UCSD-AML1 (cell line): ENCODE measurements at regions not wholly inside any gene's neighbourhood (a gene's known extent, or its start where the extent isn't known, plus 50 kb on each side); places are given as distances from the start of the nearest gene placed in this dataset.
"Not testable (repeated sequence)": the region's sequence is repeated elsewhere in the genome, so short reads cannot be mapped to it uniquely, and the experiment has no call there.

Experiments used
- DNase-seq: peaks from one replicate; lab custom pipeline; 2025; ENCODE audit not compliant: unreplicated experiment; lab: John Stamatoyannopoulos, UW

DNA sequence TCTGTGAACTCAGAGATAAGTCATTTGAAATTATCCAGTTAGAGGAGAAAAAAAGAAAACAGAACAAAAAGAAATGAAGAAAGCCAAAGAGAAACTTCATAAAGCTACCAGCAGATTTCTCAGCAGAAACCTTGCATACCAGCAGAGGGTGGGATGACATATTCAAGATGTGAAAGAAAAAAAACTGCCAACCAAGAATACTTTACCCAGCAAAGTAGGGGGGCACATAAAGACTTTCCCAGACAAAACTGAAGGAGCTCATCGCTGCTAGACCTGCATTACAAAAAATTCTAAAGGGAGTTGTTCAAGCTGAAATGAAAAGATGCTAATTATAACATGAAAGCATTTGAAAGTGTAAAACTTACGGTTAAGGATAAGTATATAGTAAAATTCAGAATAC lies 246.3 kb downstream of the FNDC1 start:
- no peak for DNase-seq

DNA sequence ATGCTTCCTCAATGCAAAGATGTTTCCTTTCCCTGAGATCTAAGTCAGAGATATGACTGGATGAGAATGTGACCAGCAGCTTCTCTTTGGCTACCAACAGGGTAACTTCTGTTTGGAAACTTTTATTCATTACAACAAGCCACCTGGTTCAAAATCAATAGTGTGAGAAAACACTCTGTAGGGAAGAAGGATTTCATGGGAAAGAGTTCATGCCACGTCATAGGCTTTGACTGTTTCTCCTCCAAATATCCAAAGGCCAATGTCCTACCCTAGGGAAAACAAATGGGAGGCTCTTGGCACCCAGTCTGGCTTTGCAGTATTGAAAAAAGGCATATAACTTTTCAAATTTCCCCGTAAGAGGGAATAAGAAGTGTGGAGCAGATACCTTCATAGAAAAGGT lies 245.5 kb downstream of the FNDC1 start:
- DNase-seq: no peak

DNA sequence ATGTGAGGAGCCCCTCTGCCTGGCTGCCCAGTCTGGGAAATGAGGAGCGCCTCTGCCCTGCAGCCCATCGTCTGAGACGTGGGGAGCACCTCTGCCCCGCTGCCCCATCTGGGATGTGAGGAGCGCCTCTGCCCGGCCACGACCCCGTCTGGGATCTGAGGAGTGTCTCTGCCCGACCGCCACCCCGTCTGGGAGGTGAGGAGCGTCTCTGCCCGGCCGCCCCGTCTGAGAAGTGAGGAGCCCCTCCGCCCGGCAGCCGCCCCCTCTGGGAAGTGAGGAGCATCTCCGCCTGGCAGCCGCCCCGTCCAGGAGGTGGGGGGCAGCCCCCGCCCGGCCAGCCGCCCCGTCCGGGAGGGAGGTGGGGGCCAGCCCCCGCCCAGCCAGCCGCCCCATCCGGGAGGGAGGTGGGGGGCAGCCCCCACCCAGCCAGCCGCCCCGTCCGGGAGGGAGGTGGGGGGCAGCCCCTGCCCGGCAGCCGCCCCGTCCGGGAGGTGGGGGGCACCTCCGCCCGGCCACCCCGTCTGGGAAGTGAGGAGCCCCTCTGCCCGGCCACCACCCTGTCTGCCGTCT lies 238.1 kb downstream of the FNDC1 start:
- not testable (repeated sequence) for DNase-seq

DNA sequence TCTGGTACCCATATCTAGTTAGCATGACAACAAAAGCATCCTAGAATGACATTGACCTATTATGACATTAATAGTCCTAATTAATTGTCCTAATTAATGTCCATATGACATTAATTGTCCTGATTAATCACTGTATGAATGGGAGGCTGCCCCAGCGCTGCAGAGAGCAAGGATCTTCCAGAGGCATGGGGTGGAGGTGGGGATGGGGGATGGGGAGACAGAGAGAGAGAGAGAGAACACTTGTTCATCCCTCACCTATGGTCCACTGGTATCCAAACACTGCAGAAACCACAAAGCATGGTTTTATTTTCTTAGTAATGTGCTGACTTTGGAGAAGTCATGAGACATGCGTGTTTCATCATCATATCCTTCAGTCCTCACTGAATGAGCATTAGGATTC lies 235.1 kb downstream of the FNDC1 start:
- no peak for DNase-seq

DNA sequence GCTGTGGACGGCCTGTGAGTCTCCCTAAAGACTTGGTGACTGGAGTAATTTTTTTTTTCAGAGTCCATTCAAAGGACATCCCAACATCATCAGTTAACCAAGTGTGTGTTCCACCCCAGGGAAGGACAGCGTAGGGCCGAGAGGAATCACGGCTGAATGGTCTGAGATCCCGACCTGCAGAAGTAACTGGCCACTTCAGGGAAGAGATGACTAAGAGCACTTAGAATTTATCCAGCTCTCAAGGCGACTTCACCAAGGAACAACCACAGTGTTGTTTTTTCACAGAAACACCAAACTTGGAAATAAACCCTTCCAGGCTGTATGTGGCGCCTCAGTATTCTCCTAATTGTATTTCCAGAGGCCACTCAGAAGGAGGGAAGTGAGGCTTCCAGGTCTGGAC lies 231.6 kb downstream of the FNDC1 start:
- DNase-seq: no peak

GRCh38 chr6:159399751-159400221 lies 230.6 kb downstream of the FNDC1 start:
- no peak for DNase-seq

DNA sequence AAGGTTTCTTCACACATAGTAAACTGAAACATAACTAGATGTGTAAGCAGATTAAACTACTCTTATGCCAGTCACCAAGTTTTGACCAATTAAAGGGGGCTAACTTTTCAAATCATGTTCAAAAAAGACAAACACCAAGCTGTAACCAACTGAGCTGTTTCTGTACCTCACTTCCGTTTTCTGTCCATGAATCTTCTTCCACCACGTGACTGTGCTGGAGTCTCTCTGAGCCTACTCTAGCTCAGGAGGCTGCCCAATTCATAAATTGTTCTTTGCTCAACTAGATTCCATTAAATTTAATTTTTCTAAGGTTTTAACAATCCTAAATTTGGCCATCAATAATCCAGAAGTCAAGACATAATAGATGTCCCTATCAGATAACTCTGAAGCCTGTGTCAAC lies 229.4 kb downstream of the FNDC1 start:
- no peak for DNase-seq

GRCh38 chr6:159397753-159398152 lies 228.6 kb downstream of the FNDC1 start:
- no peak for DNase-seq

GRCh38 chr6:159395609-159396008 lies 226.4 kb downstream of the FNDC1 start:
- DNase-seq: no peak

- not testable (repeated sequence) for DNase-seq
Observed at GRCh38 chr6:159392695-159393094, 223.5 kb downstream of the FNDC1 start.

GRCh38 chr6:159390381-159390780 lies 221.2 kb downstream of the FNDC1 start:
- no peak for DNase-seq

GRCh38 chr6:159389695-159390094 lies 220.5 kb downstream of the FNDC1 start:
- DNase-seq: no peak

GRCh38 chr6:159380114-159380513 lies 210.9 kb downstream of the FNDC1 start:
- no peak for DNase-seq

DNA sequence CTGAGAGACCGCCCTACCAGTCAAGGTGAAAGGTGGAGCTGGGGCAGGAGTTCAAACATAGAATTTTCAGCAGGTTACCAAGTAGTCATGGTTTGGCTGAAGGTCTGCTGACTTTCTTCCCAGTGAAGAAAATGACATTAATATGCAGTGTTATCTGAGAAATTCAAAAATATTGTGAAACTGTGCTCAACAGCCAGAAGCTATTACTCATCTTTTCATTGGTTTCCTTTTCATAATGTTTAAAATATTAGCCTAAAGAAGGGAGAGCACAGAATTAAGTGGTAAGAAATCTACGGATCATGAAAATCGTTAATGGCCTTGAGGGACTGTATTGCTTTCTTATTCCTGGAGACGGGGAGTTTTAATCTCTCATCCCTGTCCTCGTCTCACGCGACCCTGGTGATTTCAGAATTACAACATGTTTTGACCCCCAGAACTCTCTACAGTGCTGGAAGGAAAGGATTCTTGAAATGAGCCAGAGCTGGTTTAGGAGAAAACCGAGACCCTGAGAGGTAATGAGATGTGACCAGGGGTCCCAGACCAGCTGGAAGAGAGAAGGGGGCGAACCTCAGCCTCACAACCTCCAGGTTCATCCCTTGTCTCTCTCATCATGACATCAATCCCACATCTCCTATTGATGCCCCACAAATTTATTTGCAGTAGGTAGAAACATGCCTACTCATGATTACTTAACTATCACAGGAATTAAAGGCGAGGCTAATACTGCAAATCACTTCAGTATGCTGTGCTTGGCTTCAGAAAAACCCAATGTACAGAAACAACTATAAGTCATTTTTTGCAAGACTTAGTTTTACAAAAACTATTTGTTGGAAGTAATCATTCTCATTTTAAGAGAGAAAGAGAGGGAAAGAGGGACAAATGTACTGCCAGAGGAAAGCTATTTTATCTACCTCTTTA lies 209.5 kb downstream of the FNDC1 start:
- DNase-seq: no peak

GRCh38 chr6:159376516-159377158 lies 207.4 kb downstream of the FNDC1 start:
- DNase-seq: no peak

DNA sequence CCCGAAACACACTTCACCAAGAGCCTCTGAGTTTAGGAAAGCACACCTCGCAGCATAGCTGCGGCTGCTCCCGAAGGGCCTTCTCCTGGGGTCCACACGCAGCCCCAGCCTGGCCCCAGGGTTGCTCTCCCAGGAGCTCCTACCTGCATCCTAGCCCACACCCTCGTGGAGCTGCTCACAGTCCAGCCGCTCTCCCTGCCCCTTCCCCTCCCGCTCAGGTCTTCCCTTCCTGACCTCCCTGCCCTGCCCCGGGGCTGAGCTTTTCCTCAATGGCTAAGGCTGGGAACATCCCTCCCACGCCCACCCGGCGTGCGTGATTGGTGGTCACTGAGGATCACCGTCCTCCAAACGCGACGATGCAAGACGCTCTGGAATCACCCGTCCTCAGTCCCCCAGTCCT lies 205.8 kb downstream of the FNDC1 start:
- no peak for DNase-seq

DNA sequence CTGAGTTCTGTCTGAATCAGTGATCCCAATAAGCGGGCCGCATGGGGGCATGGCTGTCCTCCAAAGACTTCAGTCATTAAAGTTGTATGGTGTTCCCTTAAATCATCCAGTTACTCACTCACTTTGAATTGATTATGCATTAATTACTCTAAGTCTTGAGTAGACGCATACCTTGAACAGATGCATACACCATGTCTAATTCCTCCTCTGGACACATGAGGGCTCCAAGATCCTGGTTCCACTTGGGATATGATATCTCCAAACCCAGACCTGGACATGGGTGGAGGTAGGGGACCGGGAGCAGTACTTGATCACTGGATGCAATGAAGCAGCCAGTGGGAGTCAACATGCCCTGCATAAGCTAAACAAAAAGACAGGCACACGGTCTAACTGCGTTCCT lies 204.5 kb downstream of the FNDC1 start:
- DNase-seq: no peak

DNA sequence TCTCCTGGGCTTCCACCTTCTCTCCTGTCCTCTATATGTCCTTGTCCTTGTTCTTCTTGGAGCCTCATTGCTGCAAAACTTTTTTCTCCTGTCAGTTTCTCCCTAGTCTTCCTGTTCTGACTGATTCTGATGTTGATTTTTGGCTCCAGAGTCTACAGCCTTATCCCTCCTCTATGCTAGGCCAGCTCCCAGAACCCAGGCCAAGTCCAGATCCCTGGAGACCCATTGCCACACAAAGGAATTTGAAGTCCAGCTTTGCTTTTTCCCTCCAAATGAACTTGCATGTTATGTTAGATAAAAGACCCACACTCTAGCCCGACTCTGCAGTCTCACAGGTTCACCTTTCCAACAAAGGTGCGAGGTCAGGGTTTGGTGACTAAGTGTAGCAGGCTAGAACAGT lies 203.1 kb downstream of the FNDC1 start:
- no peak for DNase-seq

DNA sequence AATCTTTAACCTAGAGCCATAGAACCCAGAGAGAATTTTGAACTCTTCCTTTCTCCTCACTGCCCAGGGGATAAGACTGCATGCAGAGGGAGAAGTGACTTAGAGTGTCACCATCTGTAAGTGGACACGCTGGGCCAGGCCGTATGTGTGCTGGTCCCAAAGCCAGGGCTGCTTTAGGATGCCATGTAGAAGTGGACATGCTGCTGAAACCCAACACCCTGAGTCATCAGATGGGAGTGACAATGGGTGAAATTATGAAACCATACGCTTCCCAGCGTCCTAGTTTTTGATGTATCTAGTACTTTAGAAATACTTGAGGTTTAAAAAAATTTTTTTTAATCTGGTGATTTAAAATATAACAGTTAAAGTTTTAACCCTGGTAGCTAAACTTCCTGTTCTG lies 191.1 kb downstream of the FNDC1 start:
- DNase-seq: no peak

DNA sequence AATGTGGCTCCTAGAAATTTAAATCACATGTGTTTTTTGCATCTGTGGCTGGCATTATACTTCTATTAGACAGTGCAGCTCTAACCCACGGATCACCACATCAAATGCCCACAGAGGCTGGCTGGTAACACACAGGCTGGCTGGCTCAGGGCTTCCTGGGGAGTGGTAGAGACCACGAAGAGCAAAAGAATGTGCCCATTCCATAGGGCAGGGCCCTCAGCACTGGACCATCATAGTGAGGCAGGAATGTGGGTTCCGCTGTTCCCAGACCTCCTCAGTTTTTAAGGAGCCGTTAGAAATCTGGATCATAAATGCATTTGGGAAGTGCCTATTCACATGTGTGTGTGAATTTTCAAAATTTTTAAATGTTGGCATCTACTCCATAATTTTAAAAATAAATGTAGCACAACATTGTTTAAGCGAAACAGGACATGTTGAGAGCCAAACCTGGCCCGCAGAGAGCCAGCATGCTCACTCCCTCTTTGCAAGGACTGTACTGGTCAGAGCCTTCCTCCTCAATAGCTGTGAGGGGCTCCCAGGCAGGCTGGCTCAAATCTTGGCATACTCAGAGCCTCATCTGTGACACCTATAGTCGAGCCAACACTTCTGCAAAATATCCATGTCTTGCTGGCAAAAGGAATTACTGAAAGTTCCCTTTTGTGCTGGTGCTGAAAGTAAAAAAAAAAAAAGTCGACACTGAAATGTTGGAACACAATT lies 190.5 kb downstream of the FNDC1 start:
- DNase-seq: no peak

GRCh38 chr6:159358562-159358961 lies 189.4 kb downstream of the FNDC1 start:
- no peak for DNase-seq
